ENCODE measurements at regions not wholly inside any gene's neighbourhood (a gene's known extent, or its start where the extent isn't known, plus 50 kb on each side); places are given as distances from the start of the nearest gene placed in this dataset.

DNA sequence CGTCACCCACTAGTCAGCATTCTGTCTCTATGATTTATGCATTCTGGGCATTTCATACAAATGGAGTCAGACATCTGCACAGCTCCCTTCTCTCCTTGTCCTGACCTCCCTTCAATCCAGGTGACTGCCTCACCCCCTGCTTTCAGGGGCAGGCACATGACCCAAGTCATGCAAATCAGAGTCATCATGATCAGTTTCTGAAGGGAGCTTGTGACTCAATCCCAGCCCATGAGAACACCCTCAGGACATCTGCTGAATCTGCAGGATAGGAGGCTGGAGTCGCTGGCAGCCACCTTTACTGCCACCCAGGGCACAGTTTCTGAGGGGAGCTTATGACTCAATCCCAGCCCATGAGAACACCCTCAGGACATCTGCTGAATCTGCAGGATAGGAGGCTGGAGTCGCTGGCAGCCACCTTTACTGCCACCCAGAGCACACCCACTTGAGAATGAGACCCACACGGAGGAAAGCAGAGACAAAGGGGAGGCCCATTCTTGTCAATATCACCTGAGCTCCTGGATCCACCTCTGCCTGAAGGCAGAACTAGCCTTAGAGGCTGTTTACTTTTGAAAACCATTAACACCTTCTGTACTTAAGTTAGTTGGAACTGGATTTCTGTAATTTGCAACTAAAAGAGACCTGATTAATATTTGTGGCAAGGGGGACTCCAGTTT, 62.3 kb upstream of the SLC25A33 start:
- Histone ChIP-seq H3K27ac (ENCODE audit: low read depth, low read length) (no peak overlapping the region), H3K4me1 (ENCODE audit: control insufficient read depth, insufficient read depth, low read length) (no peaks in the 10 kb centered on the region), H3K9ac (ENCODE audit: low read length) (no peak overlapping the region), H3K36me3 (ENCODE audit: control insufficient read depth, insufficient read depth, low read length) (no peaks in the 10 kb centered on the region), H3K4me3 (ENCODE audit: low read length) (no peak overlapping the region), H3K27me3 (ENCODE audit: control insufficient read depth, insufficient read depth, low read length) (no peaks in the 10 kb centered on the region)

DNA sequence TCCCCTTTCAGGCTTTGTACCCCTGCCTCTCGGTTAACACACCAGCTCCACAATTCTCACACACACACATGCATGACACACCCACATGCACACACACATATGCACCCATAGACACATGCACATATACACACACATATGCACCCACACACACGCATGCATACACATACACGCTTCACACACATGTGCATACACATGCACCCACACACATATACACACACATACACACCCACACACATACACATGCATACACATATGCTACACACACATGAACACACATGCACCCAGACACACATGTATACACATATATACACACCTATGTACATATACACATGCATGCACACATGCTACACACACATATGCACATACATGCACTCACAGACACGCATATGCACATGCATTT, 61.7 kb upstream of the SLC25A33 start:
- no peaks in the 10 kb centered on the region for H3K4me1 ChIP-seq (ENCODE audit: control insufficient read depth, insufficient read depth, low read length)
- H3K27ac ChIP-seq (ENCODE audit: low read depth, low read length) = no peak overlapping the region
- no peak overlapping the region for H3K9ac ChIP-seq (ENCODE audit: low read length)
- H3K27me3 ChIP-seq (ENCODE audit: control insufficient read depth, insufficient read depth, low read length) = no peaks in the 10 kb centered on the region
- no peak overlapping the region for H3K4me3 ChIP-seq (ENCODE audit: low read length)
- H3K36me3 ChIP-seq (ENCODE audit: control insufficient read depth, insufficient read depth, low read length) = no peaks in the 10 kb centered on the region

DNA sequence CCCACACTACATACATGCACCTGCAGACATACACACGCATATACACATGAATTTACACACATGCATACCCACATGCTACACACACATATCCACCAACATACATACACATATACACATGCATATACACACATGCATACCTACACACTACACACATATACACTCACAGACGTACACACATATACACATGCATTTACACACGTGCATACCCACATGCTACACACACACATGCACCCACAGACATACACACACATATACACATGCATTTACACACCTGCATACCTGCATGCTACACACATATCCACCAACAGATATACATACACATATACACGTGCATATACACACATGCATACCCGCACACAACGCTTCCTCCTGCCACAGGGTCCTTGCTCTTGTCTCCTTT, 61.2 kb upstream of the SLC25A33 start:
- Histone ChIP-seq H3K27me3 (ENCODE audit: control insufficient read depth, insufficient read depth, low read length) (no peaks in the 10 kb centered on the region), H3K4me3 (ENCODE audit: low read length) (no peak overlapping the region), H3K27ac (ENCODE audit: low read depth, low read length) (no peak overlapping the region), H3K36me3 (ENCODE audit: control insufficient read depth, insufficient read depth, low read length) (no peaks in the 10 kb centered on the region), H3K4me1 (ENCODE audit: control insufficient read depth, insufficient read depth, low read length) (no peaks in the 10 kb centered on the region), H3K9ac (ENCODE audit: low read length) (no peak overlapping the region)

DNA sequence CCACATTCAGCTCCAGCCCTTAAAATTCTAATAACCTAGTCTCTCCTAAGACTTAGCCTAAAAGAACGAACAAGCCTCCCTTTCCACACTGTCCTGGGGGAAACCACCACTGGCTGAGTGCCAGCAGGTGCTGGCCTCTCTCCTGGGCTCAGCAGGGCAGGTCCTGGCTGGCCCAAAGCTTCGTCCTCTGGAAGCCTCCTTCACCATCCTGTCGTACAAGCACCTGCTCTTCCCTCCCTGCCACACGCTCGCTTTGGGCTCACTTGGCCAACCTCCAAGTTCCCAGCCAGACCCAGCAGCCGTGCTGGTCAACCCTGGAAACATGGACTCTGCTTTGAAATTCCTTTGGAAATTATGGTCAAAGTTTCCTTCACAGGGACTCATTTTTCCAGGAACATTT, 58.2 kb upstream of the SLC25A33 start:
- no peaks in the 10 kb centered on the region for H3K4me1 ChIP-seq (ENCODE audit: control insufficient read depth, insufficient read depth, low read length)
- H3K27ac ChIP-seq (ENCODE audit: low read depth, low read length) = no peak overlapping the region
- H3K4me3 ChIP-seq (ENCODE audit: low read length) = no peak overlapping the region
- no peak overlapping the region for H3K9ac ChIP-seq (ENCODE audit: low read length)
- no peaks in the 10 kb centered on the region for H3K27me3 ChIP-seq (ENCODE audit: control insufficient read depth, insufficient read depth, low read length)
- H3K36me3 ChIP-seq (ENCODE audit: control insufficient read depth, insufficient read depth, low read length) = no peaks in the 10 kb centered on the region

DNA sequence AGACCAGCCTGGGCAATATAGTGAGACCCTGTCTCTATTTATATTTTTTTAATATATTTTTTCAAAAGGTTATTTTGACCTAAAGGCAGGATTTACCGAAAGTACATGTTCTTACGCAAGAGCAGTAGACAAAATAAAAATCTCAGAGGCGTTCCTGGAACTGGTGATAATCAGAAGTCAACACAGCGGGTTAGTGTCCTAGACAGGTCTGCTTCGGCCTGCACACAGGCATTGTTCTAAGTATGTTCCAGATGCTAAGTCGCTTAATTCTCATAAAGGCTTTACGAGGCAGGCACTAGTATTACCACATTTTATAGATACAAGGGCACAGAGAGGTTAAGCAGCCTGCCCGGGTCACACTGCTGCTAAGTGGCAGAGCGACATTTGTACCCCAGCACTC, 56.9 kb upstream of the SLC25A33 start:
- no peaks in the 10 kb centered on the region for H3K4me1 ChIP-seq (ENCODE audit: control insufficient read depth, insufficient read depth, low read length)
- no peaks in the 10 kb centered on the region for H3K27me3 ChIP-seq (ENCODE audit: control insufficient read depth, insufficient read depth, low read length)
- H3K4me3 ChIP-seq (ENCODE audit: low read length) = no peak overlapping the region
- no peak overlapping the region for H3K27ac ChIP-seq (ENCODE audit: low read depth, low read length)
- H3K36me3 ChIP-seq (ENCODE audit: control insufficient read depth, insufficient read depth, low read length) = no peaks in the 10 kb centered on the region
- no peak overlapping the region for H3K9ac ChIP-seq (ENCODE audit: low read length)

DNA sequence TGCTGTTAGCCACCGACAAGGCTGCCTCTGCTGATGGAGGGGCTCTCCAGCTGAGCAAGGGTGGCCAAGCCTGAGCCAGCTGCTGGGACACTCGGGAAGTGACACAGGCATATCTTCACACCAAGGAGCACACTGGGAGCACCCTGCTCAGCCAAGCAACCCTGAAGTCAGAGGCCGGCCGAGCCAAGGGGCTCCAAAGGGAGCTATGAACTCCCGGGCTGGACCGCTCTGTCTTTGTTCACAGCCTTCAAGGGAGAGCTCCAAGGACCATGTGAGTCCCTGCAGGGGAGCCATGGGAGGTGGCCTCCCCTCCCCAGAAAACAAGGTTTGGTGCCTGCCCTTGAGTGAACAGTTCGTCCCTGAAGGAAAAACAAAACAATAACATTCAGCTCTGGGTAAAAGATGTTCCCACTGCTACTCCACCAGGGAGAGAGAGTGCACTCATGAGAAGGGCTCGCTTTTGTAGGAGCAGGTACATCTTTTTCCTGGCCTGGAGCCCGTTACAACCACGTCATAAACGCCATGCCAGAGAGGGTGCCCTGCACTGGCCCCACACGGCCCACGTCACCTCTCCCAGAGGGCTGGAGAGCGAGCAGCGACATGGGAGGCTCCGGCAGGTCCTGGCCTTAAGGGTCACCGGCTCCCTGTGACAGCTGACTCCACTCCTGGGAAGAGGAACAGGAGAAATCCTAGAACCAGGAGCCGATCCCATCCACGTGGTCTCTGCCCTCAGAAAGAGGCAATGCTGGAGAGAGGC, 56.3 kb upstream of the SLC25A33 start:
- no peaks in the 10 kb centered on the region for H3K27me3 ChIP-seq (ENCODE audit: control insufficient read depth, insufficient read depth, low read length)
- no peak overlapping the region for H3K9ac ChIP-seq (ENCODE audit: low read length)
- no peak overlapping the region for H3K27ac ChIP-seq (ENCODE audit: low read depth, low read length)
- no peaks in the 10 kb centered on the region for H3K36me3 ChIP-seq (ENCODE audit: control insufficient read depth, insufficient read depth, low read length)
- H3K4me1 ChIP-seq (ENCODE audit: control insufficient read depth, insufficient read depth, low read length) = no peaks in the 10 kb centered on the region
- H3K4me3 ChIP-seq (ENCODE audit: low read length) = no peak overlapping the region

DNA sequence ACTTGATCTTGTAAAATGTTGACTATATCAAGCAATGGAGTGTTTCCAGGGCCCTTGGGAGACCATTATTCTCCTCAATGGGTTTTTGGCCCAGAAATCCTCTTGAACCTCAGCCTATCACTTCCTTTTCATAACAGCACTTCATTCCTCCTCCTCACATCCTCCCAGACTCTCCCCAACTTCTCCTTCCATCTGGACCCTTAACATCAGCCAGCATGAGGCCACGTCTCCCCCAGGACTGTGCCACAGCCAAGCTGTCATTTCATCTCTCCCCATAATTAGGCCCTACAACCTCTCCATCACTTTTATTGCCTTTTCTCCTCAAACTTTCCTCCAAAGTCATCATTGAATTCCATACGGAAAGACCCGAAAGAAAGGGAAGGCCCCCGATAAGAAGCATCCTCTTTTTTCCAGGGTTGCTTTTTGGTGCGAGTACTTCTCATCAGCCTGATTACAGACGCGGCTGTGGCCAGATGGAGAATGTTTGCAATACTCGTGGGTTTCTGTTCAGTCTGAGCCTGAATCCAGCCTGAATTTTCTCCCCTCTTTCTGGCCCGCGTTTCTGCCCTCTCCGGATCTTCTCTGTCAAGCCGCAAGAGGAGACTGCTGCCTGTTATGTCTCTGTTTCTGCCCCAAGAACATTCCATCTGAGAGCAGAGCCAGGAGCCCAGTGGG, 52.7 kb upstream of the SLC25A33 start:
- Histone ChIP-seq H3K27me3 (ENCODE audit: control insufficient read depth, insufficient read depth, low read length) (no peaks in the 10 kb centered on the region), H3K27ac (ENCODE audit: low read depth, low read length) (no peak overlapping the region)

More for the DNA sequence above, 52.7 kb upstream of the SLC25A33 start:
- no peaks in the 10 kb centered on the region for H3K36me3 ChIP-seq (ENCODE audit: control insufficient read depth, insufficient read depth, low read length)
- H3K4me3 ChIP-seq (ENCODE audit: low read length) = no peak overlapping the region
- no peak overlapping the region for H3K9ac ChIP-seq (ENCODE audit: low read length)
- H3K4me1 ChIP-seq (ENCODE audit: control insufficient read depth, insufficient read depth, low read length) = no peaks in the 10 kb centered on the region
